ENCODE measurements at regions not wholly inside any gene's neighbourhood (a gene's known extent, or its start where the extent isn't known, plus 50 kb on each side); places are given as distances from the start of the nearest gene placed in this dataset.

DNA sequence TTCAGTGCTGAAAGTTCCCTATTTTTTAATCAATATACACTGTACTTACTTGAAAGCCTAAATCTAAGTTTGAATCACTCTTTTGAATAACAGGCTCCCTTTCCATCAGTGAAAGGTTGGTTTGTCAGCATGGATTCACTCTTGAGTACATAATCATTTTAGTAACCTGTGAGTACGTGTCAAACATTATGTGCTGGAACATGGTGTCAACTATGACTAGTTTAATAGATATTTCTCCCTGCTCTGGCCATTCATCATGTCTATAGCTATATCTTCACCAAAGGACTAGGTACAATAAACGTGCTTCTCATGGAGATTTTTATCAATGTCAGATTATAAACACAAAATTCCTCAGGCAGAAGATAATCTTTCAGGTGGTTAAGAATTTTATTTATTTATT, 61.7 kb upstream of the MDFIC start:
- Histone ChIP-seq H3K36me3 (ENCODE audit: control insufficient read depth, insufficient read depth, low read length) (no peaks in the 10 kb centered on the region), H3K27ac (ENCODE audit: extremely low read depth, low read depth, low read length) (no peak overlapping the region), H3K27me3 (ENCODE audit: control insufficient read depth in 2 of 2, insufficient read depth in 2 of 2, low read length in 2 of 2) (no peaks in the 10 kb centered on the region), H4K20me1 (replicated peaks; ENCODE audit: control insufficient read depth, insufficient read depth, low read length) (no peaks in the 10 kb centered on the region), H3K9me3 (replicated peaks; ENCODE audit: control insufficient read depth, insufficient read depth, low read depth, low read length) (no peaks in the 10 kb centered on the region), H3K79me2 (ENCODE audit: control insufficient read depth, insufficient read depth, low read length) (no peaks in the 10 kb centered on the region), H3K4me2 (ENCODE audit: insufficient read depth, low read length) (no peak overlapping the region), H3K9me1 (ENCODE audit: control insufficient read depth, insufficient read depth, low read length) (no peaks in the 10 kb centered on the region), H2AFZ (ENCODE audit: low read depth, low read length) (no peak overlapping the region), H3K4me1 (replicated peaks in 1 of 2; ENCODE audit: control insufficient read depth in 2 of 2, insufficient read depth in 2 of 2, low read length in 2 of 2) (no peaks in the 10 kb centered on the region), H3K9ac (ENCODE audit: insufficient read depth in 1 of 2, low read depth in 2 of 2, low read length in 2 of 2) (no peak overlapping the region), H3K4me3 (no peak overlapping the region)
- ATAC-seq (no peak), DNase-seq (ENCODE audit: extremely low read depth in 1 of 4, low spot score in 3 of 4) (no peak), FAIRE-seq (no peak)
- 0% methylated on average over 2 of the region's 2 CpGs for WGBS (ENCODE audit: insufficient coverage, low coverage, missing lambda C conversion rate)
- CTCF ChIA-PET (ENCODE audit: low intra/inter-chr PET ratio) = no interaction called here
- POLR2A ChIA-PET = no interaction called here
- intact Hi-C loops (cut with micrococcal nuclease) (no loop called here), in situ Hi-C loops (cut with MboI) (no loop called here)
- no TSS peak for BruUV-seq (replicated peaks)
- no peak for TF ChIP-seq SP2 (IDR thresholded peaks at IDR 0.05; ENCODE audit: extremely low read depth, low read depth, low read length, poor library complexity, severe bottlenecking)

DNA sequence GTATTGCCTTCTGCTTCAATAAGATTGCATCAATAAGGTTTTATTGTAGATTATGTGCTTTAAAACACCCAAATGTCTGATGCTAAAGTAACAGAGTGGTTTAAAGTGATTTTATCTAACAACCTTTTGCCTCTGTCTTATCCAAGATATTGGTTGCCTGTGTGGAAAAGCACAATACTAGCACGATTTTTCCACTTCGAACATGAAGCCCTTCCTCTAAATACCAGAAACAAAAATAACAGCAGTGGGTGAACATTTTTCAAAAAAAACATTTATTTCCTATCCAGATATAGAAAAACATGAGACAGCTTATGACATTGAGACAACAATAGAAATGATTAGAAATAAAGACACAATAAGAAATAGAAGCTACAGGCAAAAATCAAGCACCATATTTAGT, 59.5 kb upstream of the MDFIC start:
- ChIA-PET POLR2A (no interaction called here), CTCF (ENCODE audit: low intra/inter-chr PET ratio) (no interaction called here)
- BruUV-seq (replicated peaks) = no TSS peak
- no peaks in the 10 kb centered on the region for H3K9me3 ChIP-seq (replicated peaks; ENCODE audit: control insufficient read depth, insufficient read depth, low read depth, low read length)
- no peak overlapping the region for H3K4me3 ChIP-seq
- H4K20me1 ChIP-seq (replicated peaks; ENCODE audit: control insufficient read depth, insufficient read depth, low read length) = no peaks in the 10 kb centered on the region
- no peak for ATAC-seq
- in situ Hi-C loops (cut with MboI) = no loop called here
- no peak overlapping the region for H3K9ac ChIP-seq (ENCODE audit: insufficient read depth in 1 of 2, low read depth in 2 of 2, low read length in 2 of 2)
- no peaks in the 10 kb centered on the region for H3K79me2 ChIP-seq (ENCODE audit: control insufficient read depth, insufficient read depth, low read length)
- H3K4me2 ChIP-seq (ENCODE audit: insufficient read depth, low read length) = no peak overlapping the region
- H3K9me1 ChIP-seq (ENCODE audit: control insufficient read depth, insufficient read depth, low read length) = no peaks in the 10 kb centered on the region
- no peak overlapping the region for H2AFZ ChIP-seq (ENCODE audit: low read depth, low read length)
- H3K4me1 ChIP-seq (replicated peaks in 1 of 2; ENCODE audit: control insufficient read depth in 2 of 2, insufficient read depth in 2 of 2, low read length in 2 of 2) = no peaks in the 10 kb centered on the region
- no peak for TF ChIP-seq DACH1 (IDR thresholded peaks at IDR 0.05; ENCODE audit: partially characterized antibody)
- TF ChIP-seq ZBTB17 (CRISPR knock-in tag; IDR thresholded peaks at IDR 0.05) = no peak
- no peak for TF ChIP-seq CC2D1A (IDR thresholded peaks at IDR 0.05)
- TF ChIP-seq, protein P1, sequence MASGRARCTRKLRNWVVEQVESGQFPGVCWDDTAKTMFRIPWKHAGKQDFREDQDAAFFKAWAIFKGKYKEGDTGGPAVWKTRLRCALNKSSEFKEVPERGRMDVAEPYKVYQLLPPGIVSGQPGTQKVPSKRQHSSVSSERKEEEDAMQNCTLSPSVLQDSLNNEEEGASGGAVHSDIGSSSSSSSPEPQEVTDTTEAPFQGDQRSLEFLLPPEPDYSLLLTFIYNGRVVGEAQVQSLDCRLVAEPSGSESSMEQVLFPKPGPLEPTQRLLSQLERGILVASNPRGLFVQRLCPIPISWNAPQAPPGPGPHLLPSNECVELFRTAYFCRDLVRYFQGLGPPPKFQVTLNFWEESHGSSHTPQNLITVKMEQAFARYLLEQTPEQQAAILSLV (tag; IDR thresholded peaks at IDR 0.05) = no peak
- TF ChIP-seq TEAD2 (tag; IDR thresholded peaks at IDR 0.05) = no peak
- no peak for TF ChIP-seq PPARD (CRISPR knock-in tag; IDR thresholded peaks at IDR 0.05)
- TF ChIP-seq BCOR (IDR thresholded peaks at IDR 0.05) = no peak
- TF ChIP-seq, protein P2, sequence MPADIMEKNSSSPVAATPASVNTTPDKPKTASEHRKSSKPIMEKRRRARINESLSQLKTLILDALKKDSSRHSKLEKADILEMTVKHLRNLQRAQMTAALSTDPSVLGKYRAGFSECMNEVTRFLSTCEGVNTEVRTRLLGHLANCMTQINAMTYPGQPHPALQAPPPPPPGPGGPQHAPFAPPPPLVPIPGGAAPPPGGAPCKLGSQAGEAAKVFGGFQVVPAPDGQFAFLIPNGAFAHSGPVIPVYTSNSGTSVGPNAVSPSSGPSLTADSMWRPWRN (IDR thresholded peaks at IDR 0.05; ENCODE audit: low read depth) = no peak
- TF ChIP-seq, protein P3, sequence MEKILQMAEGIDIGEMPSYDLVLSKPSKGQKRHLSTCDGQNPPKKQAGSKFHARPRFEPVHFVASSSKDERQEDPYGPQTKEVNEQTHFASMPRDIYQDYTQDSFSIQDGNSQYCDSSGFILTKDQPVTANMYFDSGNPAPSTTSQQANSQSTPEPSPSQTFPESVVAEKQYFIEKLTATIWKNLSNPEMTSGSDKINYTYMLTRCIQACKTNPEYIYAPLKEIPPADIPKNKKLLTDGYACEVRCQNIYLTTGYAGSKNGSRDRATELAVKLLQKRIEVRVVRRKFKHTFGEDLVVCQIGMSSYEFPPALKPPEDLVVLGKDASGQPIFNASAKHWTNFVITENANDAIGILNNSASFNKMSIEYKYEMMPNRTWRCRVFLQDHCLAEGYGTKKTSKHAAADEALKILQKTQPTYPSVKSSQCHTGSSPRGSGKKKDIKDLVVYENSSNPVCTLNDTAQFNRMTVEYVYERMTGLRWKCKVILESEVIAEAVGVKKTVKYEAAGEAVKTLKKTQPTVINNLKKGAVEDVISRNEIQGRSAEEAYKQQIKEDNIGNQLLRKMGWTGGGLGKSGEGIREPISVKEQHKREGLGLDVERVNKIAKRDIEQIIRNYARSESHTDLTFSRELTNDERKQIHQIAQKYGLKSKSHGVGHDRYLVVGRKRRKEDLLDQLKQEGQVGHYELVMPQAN (IDR thresholded peaks at IDR 0.05; ENCODE audit: borderline replicate concordance) = no peak
- TF ChIP-seq POLR2AphosphoS5 (IDR thresholded peaks at IDR 0.05; ENCODE audit: control insufficient read depth, insufficient read depth, low read depth, low read length) = no peak
- TF ChIP-seq, protein P4, sequence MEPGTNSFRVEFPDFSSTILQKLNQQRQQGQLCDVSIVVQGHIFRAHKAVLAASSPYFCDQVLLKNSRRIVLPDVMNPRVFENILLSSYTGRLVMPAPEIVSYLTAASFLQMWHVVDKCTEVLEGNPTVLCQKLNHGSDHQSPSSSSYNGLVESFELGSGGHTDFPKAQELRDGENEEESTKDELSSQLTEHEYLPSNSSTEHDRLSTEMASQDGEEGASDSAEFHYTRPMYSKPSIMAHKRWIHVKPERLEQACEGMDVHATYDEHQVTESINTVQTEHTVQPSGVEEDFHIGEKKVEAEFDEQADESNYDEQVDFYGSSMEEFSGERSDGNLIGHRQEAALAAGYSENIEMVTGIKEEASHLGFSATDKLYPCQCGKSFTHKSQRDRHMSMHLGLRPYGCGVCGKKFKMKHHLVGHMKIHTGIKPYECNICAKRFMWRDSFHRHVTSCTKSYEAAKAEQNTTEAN (CRISPR knock-in tag; IDR thresholded peaks at IDR 0.05) = no peak
- DNase-seq (ENCODE audit: extremely low read depth in 1 of 4, low spot score in 3 of 4) = no peak
- H3K36me3 ChIP-seq (ENCODE audit: control insufficient read depth, insufficient read depth, low read length) = no peaks in the 10 kb centered on the region
- WGBS (ENCODE audit: insufficient coverage, low coverage, missing lambda C conversion rate) = 0% methylated on average over 2 of the region's 2 CpGs
- intact Hi-C loops (cut with micrococcal nuclease) = no loop called here
- H3K27me3 ChIP-seq (ENCODE audit: control insufficient read depth in 2 of 2, insufficient read depth in 2 of 2, low read length in 2 of 2) = no peaks in the 10 kb centered on the region
- H3K27ac ChIP-seq (ENCODE audit: extremely low read depth, low read depth, low read length) = no peak overlapping the region
- no peak for FAIRE-seq
